LoVo (cell line): ENCODE measurements at regions not wholly inside any gene's neighbourhood (a gene's known extent, or its start where the extent isn't known, plus 50 kb on each side); places are given as distances from the start of the nearest gene placed in this dataset.

Experiments
- DNase-seq: peaks from one replicate; pipeline ENCODE4 v3.0.0-alpha.2; 2016; ENCODE audit warnings: low spot score

- no peak for DNase-seq
Measured at GRCh38 chr6:8525370-8525769, 90.0 kb upstream of the SLC35B3 start.

DNA sequence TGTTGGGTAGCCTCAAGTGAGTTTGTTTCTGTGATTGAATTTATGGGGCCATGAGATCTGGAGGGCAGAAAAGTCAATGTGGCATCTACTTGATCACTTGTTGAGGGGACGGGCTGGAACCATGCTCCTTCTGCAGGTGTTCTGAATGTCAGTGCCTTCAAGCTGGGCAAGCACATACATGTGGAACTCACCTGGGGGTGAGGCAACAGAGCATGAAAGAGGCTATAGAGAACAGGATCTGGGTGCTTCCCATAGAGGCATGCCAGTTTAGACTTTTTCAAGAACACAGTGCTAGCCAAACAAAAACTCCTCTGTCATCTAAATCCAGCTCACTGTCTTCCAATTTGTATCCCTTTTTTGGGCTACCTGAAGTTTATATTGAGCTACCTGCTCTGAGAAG lies 77.8 kb upstream of the SLC35B3 start:
- no peak for DNase-seq

DNA sequence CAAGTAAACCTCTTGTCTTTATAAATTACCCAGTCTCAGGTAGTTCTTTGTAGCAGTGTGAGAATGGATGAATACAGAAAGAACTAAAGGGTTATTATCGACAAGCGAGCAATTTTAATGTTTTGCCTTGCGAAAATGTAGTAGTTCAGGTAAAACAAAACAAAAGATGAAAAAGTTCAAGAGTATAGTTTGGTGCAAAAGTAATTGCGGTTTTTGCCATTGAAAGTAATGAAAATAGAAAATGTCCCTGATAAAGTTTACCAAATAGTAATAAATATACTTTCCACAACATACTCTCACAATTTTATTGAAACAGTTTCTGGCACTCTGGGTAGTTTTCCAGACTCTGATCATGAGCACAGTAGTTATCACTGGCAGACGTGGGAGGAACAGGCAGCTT lies 71.9 kb upstream of the SLC35B3 start:
- no peak for DNase-seq

DNA sequence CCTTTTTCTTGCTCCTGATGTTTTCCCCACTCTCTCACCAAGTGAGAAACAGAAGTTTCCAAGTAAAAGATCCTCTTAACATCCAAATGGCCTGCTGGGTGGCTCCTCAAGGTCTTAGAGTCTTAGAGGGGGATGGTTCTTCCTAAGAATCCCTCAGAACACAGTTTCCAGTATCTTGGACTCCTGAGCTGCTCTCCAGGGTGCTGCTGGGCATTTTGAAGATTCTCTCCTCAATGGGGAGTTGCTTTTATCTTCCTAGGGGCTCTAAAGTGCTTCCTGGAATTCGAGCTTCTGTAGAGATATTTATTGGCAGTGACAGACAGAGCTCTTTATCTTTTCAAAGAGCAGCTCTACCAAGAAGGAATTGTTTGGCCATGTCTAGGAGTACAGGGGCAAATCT lies 70.8 kb upstream of the SLC35B3 start:
- DNase-seq: no peak

DNA sequence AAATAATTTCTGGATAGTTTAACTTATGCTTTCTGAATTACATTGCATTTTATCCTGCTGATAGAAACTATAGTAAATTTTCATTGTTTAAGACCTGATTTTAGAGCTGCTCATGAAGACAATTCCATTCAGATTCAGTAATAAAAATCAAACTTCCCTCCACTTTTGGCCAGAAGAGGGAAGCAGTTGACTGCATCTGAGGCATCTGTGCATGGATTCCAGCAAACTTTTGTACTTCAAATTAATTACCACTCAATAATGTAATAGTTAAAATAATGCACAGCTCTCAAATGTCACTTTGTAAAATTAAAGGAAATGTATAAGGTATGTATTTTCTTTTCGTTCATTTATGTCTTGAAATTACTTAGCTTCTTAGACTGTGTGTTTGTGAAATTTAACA lies 64.2 kb upstream of the SLC35B3 start:
- no peak for DNase-seq

DNA sequence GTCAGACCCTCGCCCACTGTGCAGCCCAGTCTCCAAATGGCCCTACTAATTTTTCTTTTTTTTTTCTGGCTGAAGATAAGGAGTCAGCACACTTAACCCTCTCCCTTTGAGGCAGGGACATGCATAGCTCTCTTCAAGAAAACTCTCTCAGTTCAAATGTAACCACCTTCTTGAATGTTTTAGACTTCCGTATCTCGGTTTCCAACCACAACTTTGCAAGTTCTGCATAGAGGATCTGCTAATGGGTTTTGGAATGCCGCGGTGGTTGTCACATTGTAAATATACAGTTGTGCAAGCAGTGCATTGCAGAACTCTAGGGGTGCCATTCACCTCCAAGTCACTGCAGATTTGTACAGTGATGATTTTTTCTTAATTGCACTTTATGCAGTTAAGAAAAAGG lies 59.4 kb upstream of the SLC35B3 start:
- no peak for DNase-seq

GRCh38 chr6:8492536-8493133 lies 57.3 kb upstream of the SLC35B3 start:
- DNase-seq: no peak
